ENCODE measurements at regions not wholly inside any gene's neighbourhood (a gene's known extent, or its start where the extent isn't known, plus 50 kb on each side); places are given as distances from the start of the nearest gene placed in this dataset.
A peak's percentile ranks its signal among the peaks of the same experiment; 100 is the strongest.

GRCh38 chrX:69072486-69073006, 92.7 kb downstream of the PJA1 start:
- FAIRE-seq, result no peak
- intact Hi-C loops (cut with DNase I), result no loop called here
- H3K27me3 ChIP-seq (ENCODE audit: control insufficient read depth, insufficient read depth, low read length), result peaks cover 4% of the 10 kb centered on the region
- no peak for DNase-seq
- H3K4me3 ChIP-seq (ENCODE audit: low read length in 3 of 3), result no peak overlapping the region
- no peaks in the 10 kb centered on the region for H3K9me3 ChIP-seq (ENCODE audit: control insufficient read depth in 2 of 3, insufficient read depth in 1 of 3, low read length in 3 of 3)
- no peak overlapping the region for H3K9ac ChIP-seq (ENCODE audit: low read length in 3 of 3)
- H3K27ac ChIP-seq (ENCODE audit: low read depth in 2 of 2, low read length in 2 of 2), result no peak overlapping the region
- no peak for TF ChIP-seq CTCF (IDR thresholded peaks at IDR 0.05; ENCODE audit: borderline replicate concordance, extremely low read depth, insufficient read depth)
- H3K4me1 ChIP-seq (ENCODE audit: control insufficient read depth in 2 of 3, insufficient read depth in 2 of 3, low read depth in 1 of 3, low read length in 3 of 3), result peaks cover 0 to 2% (median 0%) of the 10 kb centered on the region in 3 donors
- no peaks in the 10 kb centered on the region for H3K36me3 ChIP-seq (ENCODE audit: control insufficient read depth in 2 of 3, insufficient read depth in 3 of 3, low read length in 3 of 3)

- FAIRE-seq (no peak), DNase-seq (peak in 2 of 5 donors; percentile 56 to 92)
Observed at GRCh38 chrX:69070949-69071650, 94.2 kb downstream of the PJA1 start.

GRCh38 chrX:69069876-69070275, 95.4 kb downstream of the PJA1 start:
- Histone ChIP-seq H3K9me3 (ENCODE audit: control insufficient read depth in 2 of 3, insufficient read depth in 1 of 3, low read length in 3 of 3) (no peaks in the 10 kb centered on the region), H3K9ac (ENCODE audit: low read length in 3 of 3) (no peak overlapping the region), H3K36me3 (ENCODE audit: control insufficient read depth in 2 of 3, insufficient read depth in 3 of 3, low read length in 3 of 3) (no peaks in the 10 kb centered on the region), H3K4me1 (ENCODE audit: control insufficient read depth in 2 of 3, insufficient read depth in 2 of 3, low read depth in 1 of 3, low read length in 3 of 3) (peaks cover 0 to 2% (median 0%) of the 10 kb centered on the region in 3 donors), H3K27me3 (ENCODE audit: control insufficient read depth, insufficient read depth, low read length) (peaks cover 2% of the 10 kb centered on the region), H3K27ac (ENCODE audit: low read depth in 2 of 2, low read length in 2 of 2) (no peak overlapping the region), H3K4me3 (ENCODE audit: low read length in 3 of 3) (no peak overlapping the region)
- DNase-seq, result no peak
- no peak for TF ChIP-seq CTCF (IDR thresholded peaks at IDR 0.05; ENCODE audit: borderline replicate concordance, extremely low read depth, insufficient read depth)
- intact Hi-C loops (cut with DNase I), result no loop called here
- FAIRE-seq, result no peak

More at GRCh38 chrX:69070949-69071650, 94.2 kb downstream of the PJA1 start:
- no peak for TF ChIP-seq CTCF (IDR thresholded peaks at IDR 0.05; ENCODE audit: borderline replicate concordance, extremely low read depth, insufficient read depth)
- Histone ChIP-seq H3K4me3 (ENCODE audit: low read length in 3 of 3) (no peak overlapping the region), H3K4me1 (ENCODE audit: control insufficient read depth in 2 of 3, insufficient read depth in 2 of 3, low read depth in 1 of 3, low read length in 3 of 3) (peaks cover 0 to 2% (median 0%) of the 10 kb centered on the region in 3 donors), H3K36me3 (ENCODE audit: control insufficient read depth in 2 of 3, insufficient read depth in 3 of 3, low read length in 3 of 3) (no peaks in the 10 kb centered on the region), H3K27ac (ENCODE audit: low read depth in 2 of 2, low read length in 2 of 2) (no peak overlapping the region), H3K9ac (ENCODE audit: low read length in 3 of 3) (no peak overlapping the region), H3K27me3 (ENCODE audit: control insufficient read depth, insufficient read depth, low read length) (peaks cover 2% of the 10 kb centered on the region), H3K9me3 (ENCODE audit: control insufficient read depth in 2 of 3, insufficient read depth in 1 of 3, low read length in 3 of 3) (no peaks in the 10 kb centered on the region)
- intact Hi-C loops (cut with DNase I), result no loop called here
